Mesothelial cell of epicardium (in vitro differentiated cells): ENCODE measurements at regions not wholly inside any gene's neighbourhood (a gene's known extent, or its start where the extent isn't known, plus 50 kb on each side); places are given as distances from the start of the nearest gene placed in this dataset.

Source experiments
- DNase-seq, 2 experiments: peaks; one replicate each; pipeline ENCODE4 v3.0.0; 2021; ENCODE audit warnings: low spot score in 2 of 2; ENCODE audit not compliant: unreplicated experiment in 2 of 2
- H3K27ac Mint-ChIP-seq: 2 replicates; pipeline ENCODE4 v1.8.0; 2021; ENCODE audit warnings: mixed read lengths
- H3K27me3 Mint-ChIP-seq: 2 replicates; pipeline ENCODE4 v1.8.0; 2021; ENCODE audit warnings: low read depth, mixed read lengths
- H3K36me3 Mint-ChIP-seq: 2 replicates; pipeline ENCODE4 v1.8.0; 2021; ENCODE audit warnings: mixed read lengths
- H3K4me1 Mint-ChIP-seq: 2 replicates; pipeline ENCODE4 v1.8.0; 2021; ENCODE audit warnings: mixed read lengths
- H3K4me3 Mint-ChIP-seq: 2 replicates; pipeline ENCODE4 v1.8.0; 2021; ENCODE audit warnings: mild to moderate bottlenecking, moderate library complexity, mixed read lengths
- H3K9me3 Mint-ChIP-seq: 2 replicates; pipeline ENCODE4 v1.8.0; 2021; ENCODE audit warnings: mixed read lengths
- TF ChIP-seq, protein P1 (sequence below): fragments of 200-600 bp; sonication (generic); IDR thresholded peaks from one replicate; pipeline ENCODE4 v1.5.0; 2021; ENCODE audit warnings: antibody characterized with exemption; ENCODE audit not compliant: unreplicated experiment

DNA sequence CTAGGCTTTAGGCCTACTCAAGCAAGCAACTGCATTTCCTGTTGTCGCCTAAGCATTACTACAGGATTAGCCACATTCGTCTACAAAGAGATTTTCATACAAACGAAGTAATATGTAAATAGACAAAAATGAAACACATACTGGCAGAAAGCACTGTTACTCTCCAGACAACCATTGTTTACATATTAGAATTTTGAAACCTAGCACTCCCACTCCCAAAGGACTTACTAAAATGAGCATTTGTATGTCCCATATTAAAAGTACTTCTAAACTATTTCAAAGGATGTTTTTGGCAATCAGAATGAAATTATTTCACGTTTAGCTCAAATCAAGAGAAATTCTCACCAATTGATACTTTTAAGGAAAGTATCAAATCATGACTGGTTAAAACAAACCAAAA lies 570.8 kb downstream of the PRR32 start:
- H3K27me3 Mint-ChIP-seq, result no peaks in the 10 kb centered on the region
- TF ChIP-seq, protein P1, sequence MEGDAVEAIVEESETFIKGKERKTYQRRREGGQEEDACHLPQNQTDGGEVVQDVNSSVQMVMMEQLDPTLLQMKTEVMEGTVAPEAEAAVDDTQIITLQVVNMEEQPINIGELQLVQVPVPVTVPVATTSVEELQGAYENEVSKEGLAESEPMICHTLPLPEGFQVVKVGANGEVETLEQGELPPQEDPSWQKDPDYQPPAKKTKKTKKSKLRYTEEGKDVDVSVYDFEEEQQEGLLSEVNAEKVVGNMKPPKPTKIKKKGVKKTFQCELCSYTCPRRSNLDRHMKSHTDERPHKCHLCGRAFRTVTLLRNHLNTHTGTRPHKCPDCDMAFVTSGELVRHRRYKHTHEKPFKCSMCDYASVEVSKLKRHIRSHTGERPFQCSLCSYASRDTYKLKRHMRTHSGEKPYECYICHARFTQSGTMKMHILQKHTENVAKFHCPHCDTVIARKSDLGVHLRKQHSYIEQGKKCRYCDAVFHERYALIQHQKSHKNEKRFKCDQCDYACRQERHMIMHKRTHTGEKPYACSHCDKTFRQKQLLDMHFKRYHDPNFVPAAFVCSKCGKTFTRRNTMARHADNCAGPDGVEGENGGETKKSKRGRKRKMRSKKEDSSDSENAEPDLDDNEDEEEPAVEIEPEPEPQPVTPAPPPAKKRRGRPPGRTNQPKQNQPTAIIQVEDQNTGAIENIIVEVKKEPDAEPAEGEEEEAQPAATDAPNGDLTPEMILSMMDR, result no peak
- DNase-seq, result no peak

DNA sequence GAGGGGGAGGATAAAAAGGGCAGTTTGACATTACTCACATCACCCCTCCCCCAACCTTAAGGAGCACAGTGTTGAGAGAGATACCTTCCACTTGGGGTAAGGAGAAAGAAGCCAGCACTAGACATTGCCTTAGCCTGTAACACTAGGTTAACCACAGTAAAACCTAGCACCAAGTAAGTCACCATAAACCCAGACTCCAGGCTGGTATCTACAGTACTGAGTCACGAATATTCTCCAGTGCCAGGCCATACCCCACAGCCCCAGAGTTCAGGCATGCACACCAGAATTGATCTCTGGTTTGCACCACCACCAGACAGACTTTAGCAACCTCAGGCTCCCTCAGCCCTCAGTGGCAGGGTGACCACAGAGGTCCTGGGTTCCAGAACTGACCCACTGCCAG lies 570.4 kb downstream of the PRR32 start:
- peaks cover 10% of the 10 kb centered on the region for H3K9me3 Mint-ChIP-seq
- no peak overlapping the region for H3K27ac Mint-ChIP-seq
- no peaks in the 10 kb centered on the region for H3K4me1 Mint-ChIP-seq
- H3K4me3 Mint-ChIP-seq, result no peak overlapping the region
- DNase-seq, result no peak
- TF ChIP-seq, protein P1, result no peak
- no peaks in the 10 kb centered on the region for H3K27me3 Mint-ChIP-seq
- no peaks in the 10 kb centered on the region for H3K36me3 Mint-ChIP-seq

More for the DNA sequence above, 570.8 kb downstream of the PRR32 start:
- Mint-ChIP-seq H3K36me3 (no peaks in the 10 kb centered on the region), H3K4me3 (no peak overlapping the region), H3K27ac (no peak overlapping the region), H3K9me3 (peaks cover 10% of the 10 kb centered on the region), H3K4me1 (no peaks in the 10 kb centered on the region)
